Gastroesophageal sphincter (tissue), 3 donors: ENCODE measurements at regions not wholly inside any gene's neighbourhood (a gene's known extent, or its start where the extent isn't known, plus 50 kb on each side); places are given as distances from the start of the nearest gene placed in this dataset.

Experiments used
- CTCF ChIP-seq, 4 experiments: fragments of 200-600 bp in 2 of 4; fragments of 450-650 bp in 2 of 4; sonication (generic) in 1 of 4; IDR thresholded peaks; one replicate each; pipeline ENCODE4 v1.5.1; 2017 to 2019; ENCODE audit warnings: antibody characterized with exemption in 4 of 4, mild to moderate bottlenecking in 2 of 4, moderate library complexity in 2 of 4
- EP300 ChIP-seq: sonication (generic); formaldehyde crosslinking; IDR thresholded peaks from one replicate; pipeline ENCODE4 v1.6.1; 2017; ENCODE audit warnings: antibody characterized with exemption, mild to moderate bottlenecking
- POLR2A ChIP-seq, 2 donors: fragments of 450-650 bp; IDR thresholded peaks; one replicate each; pipeline ENCODE4 v1.6.1; 2017; ENCODE audit warnings: antibody characterized with exemption in 2 of 2, mild to moderate bottlenecking in 2 of 2, moderate library complexity in 1 of 2

- TF ChIP-seq EP300 (no peak), CTCF (IDR thresholded peaks at IDR 0.05) (no peak), POLR2A (IDR thresholded peaks at IDR 0.05) (no peak)
Observed at GRCh38 chr3:78115983-78116382, 1076.1 kb downstream of the ROBO2 start.
